GM19372 (cell line): ENCODE measurements at regions not wholly inside any gene's neighbourhood (a gene's known extent, or its start where the extent isn't known, plus 50 kb on each side); places are given as distances from the start of the nearest gene placed in this dataset.

Experiments used
- ATAC-seq: cut with Tn5 transposase; IDR thresholded peaks from one replicate; pipeline ENCODE4 v1.9.1; 2021; ENCODE audit warnings: mild to moderate bottlenecking, low read depth, moderate library complexity; ENCODE audit not compliant: unreplicated experiment

DNA sequence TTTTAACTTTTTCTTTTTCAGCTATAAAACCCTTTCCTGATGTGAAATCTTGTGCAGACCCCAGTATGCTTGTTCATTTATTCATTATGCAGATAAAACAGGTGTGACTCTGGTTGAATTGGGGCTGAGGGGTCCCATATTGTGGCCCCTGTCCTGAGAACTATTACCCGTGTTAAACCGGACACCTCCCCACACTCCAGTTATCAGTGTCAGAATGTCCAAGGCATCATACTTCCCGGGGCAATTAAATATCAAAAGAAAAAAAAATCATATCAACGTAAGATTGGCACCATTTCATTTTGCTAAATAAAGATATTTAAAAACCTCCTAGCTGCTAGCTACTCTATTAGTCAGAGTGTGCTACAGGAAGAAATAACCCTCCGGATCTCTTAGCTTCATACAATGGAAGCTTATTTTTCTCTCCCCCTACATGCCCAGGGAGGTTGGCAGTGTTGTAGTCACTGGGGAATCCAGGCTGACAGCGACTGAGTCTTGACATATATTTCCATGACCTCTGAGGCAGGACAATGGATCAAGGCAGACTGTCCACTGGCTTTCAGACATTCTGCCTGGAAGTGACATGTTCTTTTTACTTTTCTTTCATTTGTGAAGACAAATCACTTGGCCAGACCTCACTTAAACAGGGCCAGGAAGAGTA lies 170.0 kb downstream of the SEC61B start:
- ATAC-seq = no peak

DNA sequence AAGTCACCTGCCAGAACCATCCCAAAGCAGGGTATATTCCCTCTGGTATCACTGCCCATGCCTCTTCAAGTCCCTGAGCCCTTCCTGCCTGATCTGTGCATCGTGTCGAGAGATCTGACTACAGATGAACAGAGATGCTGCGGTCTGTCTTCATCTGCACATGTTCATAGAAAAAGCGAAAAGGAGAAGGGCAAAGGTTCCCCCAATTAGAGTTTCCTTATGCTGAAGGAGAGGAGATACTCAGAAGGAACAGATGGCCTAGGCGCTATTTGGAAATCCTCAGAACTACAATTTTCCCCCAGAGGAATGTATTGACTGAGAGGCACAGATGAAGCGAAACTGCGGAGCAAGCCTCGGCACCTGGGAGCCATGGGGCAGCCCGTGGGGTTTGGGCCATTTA lies 170.9 kb downstream of the SEC61B start:
- ATAC-seq = no peak

DNA sequence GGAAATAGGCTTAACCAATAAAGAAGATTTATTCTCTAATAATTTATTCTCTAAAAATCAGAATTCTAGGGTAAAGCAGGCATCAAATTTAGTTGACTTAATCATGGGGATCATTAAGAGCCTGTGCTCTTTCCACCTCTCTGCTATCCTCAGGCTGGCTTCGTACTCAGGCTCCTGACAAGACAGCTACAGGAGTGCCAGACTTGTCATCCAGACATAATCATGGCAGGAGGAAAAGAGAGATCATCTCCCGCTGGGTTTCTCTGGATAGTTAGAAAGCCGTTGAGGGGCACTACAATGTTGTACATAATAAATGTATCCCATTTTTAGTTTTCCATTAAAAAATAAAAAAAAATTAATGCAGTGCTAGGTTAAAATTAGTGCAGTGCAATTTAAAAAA lies 171.9 kb downstream of the SEC61B start:
- no peak for ATAC-seq

DNA sequence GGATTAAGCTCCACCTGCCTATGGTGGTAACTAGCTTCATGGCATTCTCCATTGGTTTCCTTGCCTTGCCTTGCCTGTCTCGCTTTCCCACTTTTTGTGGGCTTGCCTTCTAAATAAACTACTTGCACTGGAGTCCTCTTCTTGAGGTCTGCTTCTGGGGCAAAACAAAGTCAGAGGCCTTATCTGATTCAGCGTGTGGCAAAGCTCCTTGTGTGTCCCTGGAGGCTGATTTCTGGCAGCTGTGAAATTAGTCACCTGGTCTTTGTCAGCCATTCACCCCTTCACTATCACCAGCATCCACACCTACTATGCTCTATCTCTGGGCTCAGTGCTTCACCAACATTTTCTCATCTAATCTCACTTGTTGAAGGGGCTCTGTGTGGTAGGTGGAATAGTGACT lies 176.2 kb downstream of the SEC61B start:
- no peak for ATAC-seq

GRCh38 chr9:99399474-99399873 lies 177.4 kb downstream of the SEC61B start:
- ATAC-seq = no peak

DNA sequence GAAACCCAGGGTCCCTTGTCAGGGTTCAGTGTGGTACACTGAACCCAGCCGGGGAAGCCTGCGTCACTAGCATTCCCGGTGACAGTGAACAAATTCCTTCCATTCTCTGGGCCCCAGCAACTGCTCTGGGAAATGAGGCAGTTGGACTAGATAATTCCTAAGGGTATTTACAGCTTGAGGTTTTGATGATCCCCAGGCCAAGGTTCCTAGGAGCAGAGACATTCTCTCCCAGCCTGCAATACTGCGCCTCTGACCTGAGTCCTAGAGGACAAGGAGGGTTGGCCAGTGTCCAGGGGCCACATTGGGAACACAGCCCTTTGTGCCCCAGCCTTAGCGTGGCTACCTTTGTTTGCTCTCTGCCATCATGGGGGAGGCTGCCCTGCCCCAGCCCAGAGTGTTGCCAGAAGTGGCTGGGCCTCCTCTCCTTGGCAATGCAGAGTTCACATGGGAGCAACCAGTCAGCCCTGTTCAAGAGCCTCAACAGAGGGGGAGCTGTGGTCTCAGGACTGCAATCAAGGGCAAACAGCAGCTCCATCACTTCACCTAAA lies 178.2 kb downstream of the SEC61B start:
- ATAC-seq = no peak

DNA sequence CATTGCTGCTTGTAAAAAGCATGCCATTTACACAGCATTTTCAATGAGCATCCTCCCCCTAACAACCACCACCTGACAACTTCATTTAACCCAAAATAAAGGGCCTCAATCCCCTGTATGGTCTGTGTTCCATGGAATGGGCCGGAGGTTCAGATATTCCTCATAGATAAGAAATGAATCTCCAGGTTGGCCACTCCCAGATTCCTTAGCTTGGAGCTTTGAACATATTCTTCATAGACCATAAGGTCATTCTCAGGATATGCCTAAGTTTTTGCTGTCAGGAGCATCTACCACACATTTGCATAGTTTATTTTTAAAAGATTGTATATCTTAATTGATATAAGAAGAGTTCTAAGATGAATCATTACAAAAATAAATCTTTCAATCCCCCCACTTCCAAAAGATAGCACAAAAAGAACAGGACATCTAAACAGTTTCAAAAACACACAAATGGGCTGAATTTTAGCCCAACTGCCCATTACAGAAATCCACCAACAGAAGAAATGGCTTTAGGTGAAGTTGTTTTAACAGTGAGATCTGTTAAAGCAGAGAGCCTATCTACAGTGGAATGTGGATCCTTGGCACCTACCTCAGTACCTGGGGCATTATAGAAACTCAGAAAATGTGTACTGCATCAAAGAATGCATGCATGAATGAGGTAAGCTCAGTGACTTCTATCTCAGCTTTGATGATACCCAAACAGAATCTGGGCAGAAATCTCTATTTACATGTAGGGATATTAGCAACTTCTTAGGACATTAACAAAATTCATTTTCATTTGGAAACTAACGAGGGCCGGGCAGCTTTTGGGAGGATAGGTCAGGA lies 179.8 kb downstream of the SEC61B start:
- ATAC-seq = no peak

DNA sequence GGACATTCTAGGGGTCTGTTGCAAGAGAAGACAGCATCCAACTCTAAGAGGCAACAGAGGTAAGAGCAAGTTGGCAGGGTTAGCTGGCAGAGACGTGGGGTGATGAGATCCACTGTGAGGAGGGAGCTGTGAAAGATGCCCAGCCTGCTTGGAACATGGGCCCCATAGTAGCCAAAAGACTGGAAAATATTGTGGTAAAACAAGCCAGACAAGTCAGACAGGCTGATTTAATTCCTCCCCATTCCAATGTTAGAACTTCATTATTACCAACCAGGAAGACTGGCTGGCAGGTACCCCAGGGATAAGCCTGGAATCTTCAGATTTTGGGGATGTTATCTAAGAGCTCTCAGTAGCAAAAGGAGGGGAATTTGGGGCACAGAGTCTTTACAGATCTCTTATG lies 181.3 kb downstream of the SEC61B start:
- ATAC-seq = no peak

- no peak for ATAC-seq
Observed at GRCh38 chr9:99405359-99405758, 183.3 kb downstream of the SEC61B start.

- no peak for ATAC-seq
Observed at GRCh38 chr9:99406939-99407338, 184.9 kb downstream of the SEC61B start.

DNA sequence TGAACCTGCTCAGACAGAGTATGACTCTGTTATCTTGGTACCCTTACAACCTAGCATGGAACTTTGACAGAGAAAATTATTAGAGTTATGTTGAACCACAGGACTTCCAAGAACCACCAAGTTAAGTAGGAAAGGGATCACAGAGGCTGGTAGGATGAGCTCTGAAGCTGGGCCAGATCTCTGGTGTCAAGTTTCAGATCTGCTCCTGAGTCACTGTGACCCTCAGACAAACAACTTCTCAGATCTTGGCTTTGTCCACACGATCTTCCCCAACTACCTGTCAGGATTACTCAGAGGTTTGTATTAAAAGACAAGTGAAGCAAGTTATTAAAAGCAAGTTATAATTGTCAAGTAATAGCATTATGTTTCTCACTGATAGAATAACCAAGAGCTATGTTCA lies 189.0 kb downstream of the SEC61B start:
- no peak for ATAC-seq

DNA sequence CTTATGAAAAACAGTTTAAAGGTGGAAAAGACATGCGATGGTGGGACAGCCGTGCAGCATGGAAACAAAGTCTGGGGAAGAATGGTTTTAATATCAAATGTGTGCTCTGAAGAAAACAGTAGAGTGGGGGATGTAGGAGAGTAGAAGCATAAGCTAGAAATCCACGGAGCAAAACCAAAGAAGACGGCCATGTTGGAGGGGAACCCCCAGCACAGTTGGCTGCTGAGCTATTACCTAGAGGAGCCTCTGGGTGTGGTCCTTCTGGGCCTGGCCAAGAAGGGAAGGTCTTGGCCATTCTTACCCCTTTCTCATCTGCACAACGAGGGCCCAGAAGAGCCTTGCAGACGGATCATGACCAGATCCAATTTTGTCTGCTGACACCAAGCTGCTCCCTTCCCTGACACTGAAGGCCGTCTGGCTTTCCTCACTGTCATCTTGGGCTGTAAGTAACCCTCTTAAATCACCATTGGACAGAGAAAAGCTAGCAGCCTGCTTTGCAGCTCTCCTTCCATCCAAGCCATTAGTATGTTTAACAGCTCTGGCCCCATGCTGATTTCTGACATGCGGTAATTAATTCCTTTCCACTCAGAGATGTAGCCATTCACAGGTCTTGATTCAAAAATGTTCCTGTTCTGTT lies 189.5 kb downstream of the SEC61B start:
- ATAC-seq = no peak

GRCh38 chr9:99412606-99413005 lies 190.5 kb downstream of the SEC61B start:
- ATAC-seq = no peak

GRCh38 chr9:99414321-99414720 lies 192.2 kb downstream of the SEC61B start:
- ATAC-seq = no peak

GRCh38 chr9:99415606-99416005 lies 193.5 kb downstream of the SEC61B start:
- ATAC-seq = no peak

GRCh38 chr9:99416007-99416406 lies 193.9 kb downstream of the SEC61B start:
- no peak for ATAC-seq

DNA sequence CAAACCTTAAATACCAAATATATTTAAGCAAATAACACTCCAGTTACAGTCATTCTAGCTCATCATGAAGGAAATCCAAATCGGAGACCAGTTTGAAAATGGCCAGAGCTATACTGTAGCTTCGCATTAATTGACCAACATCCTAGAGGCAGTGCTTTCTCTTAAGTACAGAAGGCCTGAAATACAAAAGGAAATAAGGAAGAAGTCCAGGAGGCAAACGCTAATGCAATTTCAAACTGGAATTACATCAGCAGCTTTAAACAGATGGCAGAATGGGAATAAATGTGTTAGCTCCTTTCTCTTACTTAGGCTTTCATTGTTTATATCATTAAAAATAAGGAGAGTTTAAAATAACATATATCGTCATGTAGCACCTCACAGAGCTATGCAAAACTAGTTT lies 197.0 kb downstream of the SEC61B start:
- no peak for ATAC-seq

DNA sequence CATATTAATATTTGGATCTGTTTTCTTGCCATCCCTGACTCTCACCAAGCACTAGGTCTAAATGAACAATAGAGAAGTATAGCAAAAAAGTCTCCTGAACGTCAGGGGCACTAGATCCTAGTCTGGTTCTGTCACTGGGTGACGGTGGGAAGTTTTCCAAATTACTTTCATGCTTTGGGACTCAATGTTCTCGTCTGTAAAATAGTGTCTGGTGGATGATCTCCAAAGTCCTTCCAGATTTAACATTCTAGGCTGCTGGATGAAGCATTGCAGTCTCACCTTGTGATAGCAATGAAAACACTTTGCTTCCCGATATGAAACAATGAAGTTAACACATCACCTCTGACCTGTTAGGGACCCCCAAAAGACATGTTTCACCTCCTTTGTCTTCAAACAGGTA lies 199.3 kb downstream of the SEC61B start:
- ATAC-seq = no peak

DNA sequence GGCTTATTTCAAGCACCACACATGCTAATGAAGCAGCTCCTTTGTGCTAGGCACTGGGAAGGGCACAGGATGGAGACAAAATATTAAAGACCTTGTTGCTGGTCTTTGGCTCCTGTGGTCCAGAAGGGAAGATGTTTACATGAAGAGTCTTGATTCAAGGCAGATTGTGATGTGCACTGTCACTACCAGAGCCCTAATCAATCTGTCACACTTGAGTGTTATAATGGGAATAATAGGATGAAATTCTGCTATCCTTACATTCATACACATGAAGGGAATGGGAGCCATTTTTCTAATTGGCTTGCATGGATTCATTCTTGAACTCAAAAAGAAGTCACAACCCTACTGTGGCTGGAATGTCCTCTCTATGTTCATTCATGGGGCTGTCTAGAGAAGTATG lies 203.0 kb downstream of the SEC61B start:
- no peak for ATAC-seq

- ATAC-seq = no peak
Observed at GRCh38 chr9:99425923-99426842, 204.1 kb downstream of the SEC61B start.
